Neural progenitor cell (in vitro differentiated cells): ENCODE measurements at regions not wholly inside any gene's neighbourhood (a gene's known extent, or its start where the extent isn't known, plus 50 kb on each side); places are given as distances from the start of the nearest gene placed in this dataset.
"Not testable (repeated sequence)": the region's sequence is repeated elsewhere in the genome, so short reads cannot be mapped to it uniquely, and the experiment has no call there.

Experiments
- CTCF ChIP-seq: fragments of 200-600 bp; sonication (generic); IDR thresholded peaks from 2 replicates; pipeline ENCODE4 v1.5.1; 2017; ENCODE audit warnings: antibody characterized with exemption, mild to moderate bottlenecking
- EZH2 ChIP-seq: fragments of 200-600 bp; sonication (generic); IDR thresholded peaks from 2 replicates; pipeline ENCODE4 v1.6.1; 2017; ENCODE audit warnings: antibody characterized with exemption, mild to moderate bottlenecking, moderate library complexity

- not testable (repeated sequence) for TF ChIP-seq CTCF, EZH2
Measured at GRCh38 chr17:20665103-20665955, 85.8 kb downstream of the CDRT15L2 start.
